Activated CD8-positive, alpha-beta T cell treated with anti-CD3 and anti-CD28 coated beads, Interleukin-2, amount 10 ng/mL, durations not matched to agents 7 days and 5 days (primary cell): ENCODE measurements at regions not wholly inside any gene's neighbourhood (a gene's known extent, or its start where the extent isn't known, plus 50 kb on each side); places are given as distances from the start of the nearest gene placed in this dataset.

Experiments
- ATAC-seq: fragments of 150-1000 bp; cut with Tn5 transposase; one replicate; pipeline ENCODE4 v1.10.0; 2021; ENCODE audit warnings: moderate library complexity
- CTCF ChIA-PET: fragments of 350-600 bp; sonication (Branson Sonifier 250); formaldehyde crosslinking; loops from one replicate; lab custom pipeline; 2021; ENCODE audit warnings: antibody characterized with exemption; lab: Charles Lee
- POLR2A ChIA-PET: fragments of 350-600 bp; sonication (Branson Sonifier 250); formaldehyde crosslinking; loops from one replicate; lab custom pipeline; 2021; ENCODE audit warnings: antibody characterized with exemption; lab: Charles Lee
- DNase-seq: peaks from one replicate; pipeline ENCODE4 v3.0.0-alpha.2; 2020
- H3K27ac Mint-ChIP-seq: one replicate; pipeline ENCODE4 v1.8.0; 2021; ENCODE audit warnings: mild to moderate bottlenecking, mixed read lengths
- H3K27me3 Mint-ChIP-seq: one replicate; pipeline ENCODE4 v1.8.0; 2021; ENCODE audit warnings: low read depth, mixed read lengths
- H3K36me3 Mint-ChIP-seq: one replicate; pipeline ENCODE4 v1.8.0; 2021; ENCODE audit warnings: low read depth, mixed read lengths
- H3K4me1 Mint-ChIP-seq: one replicate; pipeline ENCODE4 v1.8.0; 2021; ENCODE audit warnings: low read depth, mixed read lengths
- H3K4me3 Mint-ChIP-seq: one replicate; pipeline ENCODE4 v1.8.0; 2021; ENCODE audit warnings: mild to moderate bottlenecking, mixed read lengths
- H3K9me3 Mint-ChIP-seq: one replicate; pipeline ENCODE4 v1.8.0; 2022; ENCODE audit warnings: mixed read lengths; ENCODE audit not compliant: insufficient read depth

DNA sequence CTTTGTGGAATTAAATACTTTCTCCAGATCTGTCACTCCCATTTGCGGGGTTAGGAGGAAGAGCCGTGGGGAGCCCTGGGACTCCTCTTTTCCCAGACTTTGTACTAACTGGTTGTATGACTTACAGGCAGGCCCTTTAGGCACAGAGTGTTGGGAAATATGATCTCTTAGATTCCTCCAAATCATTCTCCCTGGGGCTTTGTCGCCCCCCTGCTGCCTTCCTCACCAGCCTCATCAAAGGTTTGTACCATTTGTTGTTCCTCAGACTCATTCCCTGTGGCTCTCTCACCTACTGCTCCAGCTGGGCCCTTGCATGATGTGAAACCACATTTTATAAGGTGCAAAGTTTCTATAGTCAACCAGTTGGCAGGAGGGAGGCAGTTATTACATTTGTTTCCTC, 56.4 kb downstream of the CRYGS start:
- DNase-seq = no peak
- POLR2A ChIA-PET = no interaction called here
- no peak overlapping the region for H3K27ac Mint-ChIP-seq
- CTCF ChIA-PET = no interaction called here
- peaks cover 2% of the 10 kb centered on the region for H3K27me3 Mint-ChIP-seq
- no peak for ATAC-seq
- H3K4me3 Mint-ChIP-seq = no peak overlapping the region
- no peaks in the 10 kb centered on the region for H3K9me3 Mint-ChIP-seq
- H3K36me3 Mint-ChIP-seq = no peaks in the 10 kb centered on the region
- no peaks in the 10 kb centered on the region for H3K4me1 Mint-ChIP-seq

DNA sequence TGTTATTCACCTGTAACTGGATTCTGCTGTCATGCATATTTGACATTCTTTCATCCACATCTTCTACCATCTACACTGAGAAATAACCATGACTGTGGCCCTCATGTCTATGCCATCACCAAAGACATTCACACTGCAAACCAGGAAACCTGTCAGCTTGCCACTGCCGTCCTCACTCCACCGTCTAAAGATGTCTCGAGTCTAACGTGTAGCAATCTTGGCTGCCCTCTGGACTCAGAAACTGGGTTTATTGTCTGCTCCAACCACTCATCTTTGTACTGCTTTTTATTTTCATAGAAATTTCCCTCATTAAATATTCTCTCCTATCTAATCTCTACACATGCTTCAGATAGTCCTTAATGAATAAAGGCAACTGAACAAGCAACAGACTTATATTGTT, 57.1 kb downstream of the CRYGS start:
- Mint-ChIP-seq H3K9me3 (no peaks in the 10 kb centered on the region), H3K4me3 (no peak overlapping the region), H3K4me1 (no peaks in the 10 kb centered on the region), H3K27ac (no peak overlapping the region), H3K27me3 (no peaks in the 10 kb centered on the region), H3K36me3 (no peaks in the 10 kb centered on the region)
- no peak for DNase-seq
- CTCF ChIA-PET = no interaction called here
- ATAC-seq = no peak
- POLR2A ChIA-PET = no interaction called here

DNA sequence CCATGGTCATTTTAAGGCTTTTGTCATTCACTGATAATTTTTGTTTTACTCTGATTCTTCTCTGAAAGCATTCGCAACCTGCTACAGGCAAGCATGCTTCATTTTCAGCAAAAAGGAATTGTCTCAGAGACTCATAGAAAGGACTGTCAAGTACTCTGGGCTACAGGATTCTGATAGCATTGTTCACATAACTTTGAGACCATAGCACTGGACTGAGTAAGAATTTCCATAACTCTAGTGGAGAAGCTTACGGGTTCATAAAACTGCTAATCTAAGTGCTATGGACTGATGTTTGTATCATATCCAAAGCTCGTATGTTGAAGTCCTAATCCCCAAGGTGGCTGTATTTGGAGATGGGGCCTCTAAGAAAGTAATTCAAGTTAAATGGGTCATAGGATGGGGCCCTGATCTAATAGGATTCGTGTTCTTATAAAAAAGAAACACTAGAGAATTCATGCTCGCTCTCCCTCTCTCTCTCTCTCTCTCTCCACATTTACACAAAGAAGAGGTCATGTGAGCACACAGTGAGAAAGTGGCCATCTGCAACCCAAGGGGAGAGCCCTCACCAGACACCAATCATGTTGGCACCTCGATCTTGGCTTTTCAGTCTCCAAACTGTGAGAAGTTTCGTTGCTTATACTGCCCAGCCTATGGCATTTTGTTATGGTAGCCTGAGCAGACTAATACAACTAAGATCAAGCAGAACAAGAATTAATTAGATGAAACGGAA, 60.4 kb downstream of the CRYGS start:
- no peak overlapping the region for H3K27ac Mint-ChIP-seq
- H3K36me3 Mint-ChIP-seq = no peaks in the 10 kb centered on the region
- ATAC-seq (no peak), DNase-seq (no peak)
- ChIA-PET POLR2A (no interaction called here), CTCF (interaction anchor here (1.7 kb wide), 1 partner anchor 33 kb away, joined by 3 read pairs; no protein-coding TSS in a partner anchor)
- no peaks in the 10 kb centered on the region for H3K9me3 Mint-ChIP-seq
- no peaks in the 10 kb centered on the region for H3K27me3 Mint-ChIP-seq
- no peak overlapping the region for H3K4me3 Mint-ChIP-seq
- peaks cover 6% of the 10 kb centered on the region for H3K4me1 Mint-ChIP-seq

- no peaks in the 10 kb centered on the region for H3K9me3 Mint-ChIP-seq
- H3K4me3 Mint-ChIP-seq = no peak overlapping the region
- no peak overlapping the region for H3K27ac Mint-ChIP-seq
- H3K27me3 Mint-ChIP-seq = no peaks in the 10 kb centered on the region
- peaks cover 6% of the 10 kb centered on the region for H3K4me1 Mint-ChIP-seq
- ChIA-PET CTCF (no interaction called here), POLR2A (no interaction called here)
- DNase-seq = no peak
- H3K36me3 Mint-ChIP-seq = no peaks in the 10 kb centered on the region
- ATAC-seq = no peak
Observed at GRCh38 chr3:186481526-186481925, 62.7 kb downstream of the CRYGS start.

GRCh38 chr3:186477876-186478275, 66.3 kb downstream of the CRYGS start:
- Mint-ChIP-seq H3K4me1 (peaks cover 6% of the 10 kb centered on the region), H3K27ac (no peak overlapping the region), H3K36me3 (no peaks in the 10 kb centered on the region), H3K27me3 (no peaks in the 10 kb centered on the region), H3K9me3 (no peaks in the 10 kb centered on the region), H3K4me3 (no peak overlapping the region)
- ChIA-PET POLR2A (no interaction called here), CTCF (no interaction called here)
- DNase-seq (no peak), ATAC-seq (no peak)

DNA sequence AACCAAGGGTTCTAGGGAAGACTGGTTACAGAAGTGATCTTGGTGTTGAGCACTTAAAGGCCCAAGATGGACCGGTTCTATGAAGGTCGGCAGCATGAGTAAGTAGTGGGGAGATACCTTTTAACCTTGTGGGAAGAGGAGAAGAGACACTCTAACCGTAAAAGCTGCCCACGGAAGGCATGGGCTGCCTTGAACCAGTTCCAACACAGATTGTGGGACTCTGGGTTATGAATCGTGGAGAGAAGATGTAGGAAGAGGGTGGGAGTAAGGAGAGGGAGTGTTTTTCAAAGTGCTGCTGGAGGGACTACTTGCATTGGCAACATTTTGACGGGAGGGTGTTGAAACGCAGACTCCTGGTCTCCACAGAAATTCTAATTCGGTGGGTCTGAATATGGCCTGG, 67.1 kb downstream of the CRYGS start:
- Mint-ChIP-seq H3K36me3 (no peaks in the 10 kb centered on the region), H3K4me1 (peaks cover 6% of the 10 kb centered on the region), H3K27ac (no peak overlapping the region), H3K9me3 (no peaks in the 10 kb centered on the region), H3K4me3 (no peak overlapping the region), H3K27me3 (peaks cover 3% of the 10 kb centered on the region)
- ATAC-seq (no peak), DNase-seq (no peak)
- CTCF ChIA-PET = no interaction called here
- POLR2A ChIA-PET = no interaction called here

DNA sequence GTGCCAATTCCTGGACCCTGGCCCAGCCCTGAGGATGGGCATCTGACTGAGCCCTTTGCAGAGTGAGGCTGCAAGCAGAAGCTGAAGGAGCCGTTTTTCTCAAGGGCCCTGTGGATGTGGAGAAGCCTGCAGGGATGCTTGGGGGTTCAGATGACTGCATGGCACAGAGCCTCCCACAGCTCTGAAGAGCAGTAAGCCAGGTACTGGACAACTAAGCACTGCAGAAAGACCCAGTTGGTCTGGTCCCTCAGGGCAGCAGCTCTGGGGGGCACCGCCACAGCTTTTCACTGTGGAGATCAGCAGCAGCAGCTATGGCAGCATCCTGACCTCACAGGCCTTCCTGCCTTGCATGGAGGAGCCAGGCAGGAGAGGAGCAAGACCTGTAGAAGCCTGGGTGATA, 67.6 kb downstream of the CRYGS start:
- no peak for ATAC-seq
- CTCF ChIA-PET = no interaction called here
- DNase-seq = no peak
- Mint-ChIP-seq H3K36me3 (no peaks in the 10 kb centered on the region), H3K27me3 (peaks cover 3% of the 10 kb centered on the region), H3K9me3 (no peaks in the 10 kb centered on the region), H3K27ac (no peak overlapping the region), H3K4me1 (peaks cover 3% of the 10 kb centered on the region), H3K4me3 (no peak overlapping the region)
- POLR2A ChIA-PET = no interaction called here

- no peak overlapping the region for H3K4me3 Mint-ChIP-seq
- H3K27ac Mint-ChIP-seq = no peak overlapping the region
- no peaks in the 10 kb centered on the region for H3K9me3 Mint-ChIP-seq
- no peaks in the 10 kb centered on the region for H3K4me1 Mint-ChIP-seq
- ChIA-PET POLR2A (no interaction called here), CTCF (no interaction called here)
- ATAC-seq (no peak), DNase-seq (no peak)
- H3K27me3 Mint-ChIP-seq = peaks cover 3% of the 10 kb centered on the region
- H3K36me3 Mint-ChIP-seq = no peaks in the 10 kb centered on the region
Observed at GRCh38 chr3:186476044-186476468, 68.1 kb downstream of the CRYGS start.

- CTCF ChIA-PET = no interaction called here
- DNase-seq (no peak), ATAC-seq (no peak)
- Mint-ChIP-seq H3K27me3 (peaks cover 3% of the 10 kb centered on the region), H3K27ac (no peak overlapping the region), H3K4me3 (no peak overlapping the region), H3K36me3 (no peaks in the 10 kb centered on the region), H3K4me1 (no peaks in the 10 kb centered on the region), H3K9me3 (no peaks in the 10 kb centered on the region)
- POLR2A ChIA-PET = no interaction called here
Observed at GRCh38 chr3:186473166-186473565, 71.0 kb downstream of the CRYGS start.

- Mint-ChIP-seq H3K36me3 (no peaks in the 10 kb centered on the region), H3K9me3 (no peaks in the 10 kb centered on the region), H3K4me1 (no peaks in the 10 kb centered on the region), H3K4me3 (no peak overlapping the region), H3K27me3 (peaks cover 3% of the 10 kb centered on the region), H3K27ac (no peak overlapping the region)
- ATAC-seq (no peak), DNase-seq (no peak)
- CTCF ChIA-PET = no interaction called here
- POLR2A ChIA-PET = no interaction called here
Observed at GRCh38 chr3:186472456-186473008, 71.6 kb downstream of the CRYGS start.

DNA sequence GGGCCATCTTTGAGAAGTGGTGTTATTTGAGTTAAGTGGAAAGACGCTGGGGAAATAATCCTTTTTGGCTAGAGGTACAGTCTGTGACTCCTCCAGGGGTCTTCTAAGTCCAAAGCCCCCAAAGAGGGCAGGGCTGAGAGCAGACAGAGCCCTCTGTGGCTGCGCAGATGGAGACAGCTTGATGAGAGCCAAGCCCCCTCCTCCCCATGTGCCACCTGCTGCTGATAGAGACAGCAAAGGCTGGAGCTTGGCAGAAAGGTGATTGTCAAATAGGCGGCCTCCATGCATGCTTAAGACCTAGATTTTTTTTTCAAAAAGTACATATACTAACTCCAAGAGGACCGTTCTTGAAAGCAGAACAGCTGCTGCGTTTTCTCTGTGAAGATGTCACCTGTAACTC, 72.4 kb downstream of the CRYGS start:
- Mint-ChIP-seq H3K27ac (no peak overlapping the region), H3K4me3 (no peak overlapping the region), H3K4me1 (no peaks in the 10 kb centered on the region), H3K27me3 (peaks cover 3% of the 10 kb centered on the region), H3K9me3 (no peaks in the 10 kb centered on the region), H3K36me3 (no peaks in the 10 kb centered on the region)
- ChIA-PET CTCF (interaction anchor here (1.4 kb wide), 1 partner anchor 48 kb away, joined by 3 read pairs; no protein-coding TSS in a partner anchor), POLR2A (no interaction called here)
- DNase-seq (no peak), ATAC-seq (no peak)

DNA sequence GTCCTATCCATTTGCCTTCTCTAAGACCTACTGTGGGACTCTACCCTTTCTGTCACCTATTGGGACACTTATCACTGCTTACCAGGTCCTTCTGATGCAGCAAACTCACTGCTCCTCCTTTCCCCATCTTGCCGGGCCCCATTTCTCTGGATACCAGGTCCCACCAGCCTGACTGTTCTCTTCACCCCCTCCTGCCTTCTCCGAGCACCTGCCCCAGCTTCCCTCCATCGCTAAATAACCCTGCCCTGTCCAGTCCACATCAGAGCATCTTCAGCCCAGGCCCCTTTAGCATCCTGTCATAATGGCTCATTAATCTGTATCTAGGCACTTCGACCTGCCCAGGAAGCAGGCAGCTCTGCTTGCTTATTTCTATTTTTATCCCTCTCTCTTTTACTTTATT, 74.7 kb downstream of the CRYGS start:
- no peaks in the 10 kb centered on the region for H3K4me1 Mint-ChIP-seq
- no peak overlapping the region for H3K4me3 Mint-ChIP-seq
- H3K36me3 Mint-ChIP-seq = no peaks in the 10 kb centered on the region
- ChIA-PET POLR2A (no interaction called here), CTCF (no interaction called here)
- no peaks in the 10 kb centered on the region for H3K9me3 Mint-ChIP-seq
- H3K27me3 Mint-ChIP-seq = peaks cover 3% of the 10 kb centered on the region
- DNase-seq (no peak), ATAC-seq (no peak)
- H3K27ac Mint-ChIP-seq = no peak overlapping the region
